Adrenal gland (tissue), 9 donors: ENCODE measurements at regions not wholly inside any gene's neighbourhood (a gene's known extent, or its start where the extent isn't known, plus 50 kb on each side); places are given as distances from the start of the nearest gene placed in this dataset.

Source experiments
- DNase-seq, 7 donors: peaks; one replicate each; pipeline ENCODE4 v3.0.0-alpha.2; 2019 to 2020
- H3K27ac ChIP-seq, 5 donors: fragments of 200-600 bp; sonication (generic) in 4 of 5; 1 replicate in 3 of 5; 2 replicates in 2 of 5; pipeline versions ENCODE4 v1.5.1 to v1.8.0; 2016 to 2020; ENCODE audit warnings: mild to moderate bottlenecking in 1 of 5
- H3K27me3 ChIP-seq: fragments of 200-600 bp; 2 replicates; pipeline ENCODE4 v1.8.0; 2021
- H3K36me3 ChIP-seq, 2 donors: fragments of 200-600 bp; replicated peaks in 1 of 2; 1 replicate in 1 of 2; 2 replicates in 1 of 2; pipeline versions ENCODE4 v1.5.1 to v1.8.0; 2018 to 2022
- H3K4me1 ChIP-seq, 2 donors: fragments of 200-600 bp; replicated peaks in 1 of 2; 1 replicate in 1 of 2; 2 replicates in 1 of 2; pipeline versions ENCODE4 v1.5.1 to v1.8.0; 2018 to 2021
- H3K4me3 ChIP-seq, 4 donors: fragments of 200-600 bp; sonication (generic) in 3 of 4; one replicate each; pipeline ENCODE4 v1.5.1; 2016 to 2018
- H3K9me3 ChIP-seq, 3 donors: fragments of 200-600 bp; sonication (generic) in 1 of 3; replicated peaks in 1 of 3; 1 replicate in 2 of 3; 2 replicates in 1 of 3; pipeline versions ENCODE4 v1.5.1 to v1.8.0; 2016 to 2021
- CTCF ChIP-seq, 6 experiments: fragments of 450-650 bp in 4 of 6; fragments of 200-600 bp in 2 of 6; sonication (generic) in 1 of 6; IDR thresholded peaks; 1 replicate in 5 of 6; 2 replicates in 1 of 6; pipeline versions ENCODE4 v1.5.1 to v1.8.0; 2016 to 2021; ENCODE audit warnings: antibody characterized with exemption in 6 of 6, mild to moderate bottlenecking in 2 of 6, moderate library complexity in 1 of 6
- POLR2A ChIP-seq, 2 donors: fragments of 450-650 bp; IDR thresholded peaks; one replicate each; pipeline ENCODE4 v1.6.1; 2017; ENCODE audit warnings: antibody characterized with exemption in 2 of 2, mild to moderate bottlenecking in 2 of 2, moderate library complexity in 1 of 2
- WGBS, 4 donors: extraction: QIAGEN DNeasy Blood & Tissue Kit in 2 of 4; methylation state at CpG; one replicate each; pipeline versions ENCODE4 v1.1.5 to v1.1.7; 2013 to 2017; 5-methylcytosine and 5-hydroxymethylcytosine counted together
- intact Hi-C, 2 donors: fragments of 100-400 bp; cut with DNase I; formaldehyde crosslinking; loops; one replicate each; pipeline versions ENCODE4 v1.14.1 to v1.15.0; 2022 to 2023
- donor health status: healthy with polysubstance abuse.
- donor health status: Bipolar disorder and iron deficiency.
- donor health status: DM: yes; HTN: yes; CAD: no.
- donor health status: DM: no; HTN: no; CAD: no.
- donor health status: DM: no; HTN: no; CAD: no.

GRCh38 chr16:72410492-72410891, 238.5 kb upstream of the PMFBP1 start:
- intact Hi-C loops, result no loop called here
- no peak for TF ChIP-seq POLR2A (IDR thresholded peaks at IDR 0.05)
- no peak for TF ChIP-seq CTCF (IDR thresholded peaks at IDR 0.05)
- 73 to 85% (median 79%) methylated on average over 2 of the region's 2 CpGs for WGBS, 4 donors

GRCh38 chr16:72409423-72409822, 237.5 kb upstream of the PMFBP1 start:
- TF ChIP-seq POLR2A (IDR thresholded peaks at IDR 0.05), result no peak
- TF ChIP-seq CTCF (IDR thresholded peaks at IDR 0.05), result no peak
- no peaks in the 10 kb centered on the region for H3K36me3 ChIP-seq
- no peak for DNase-seq
- H3K4me1 ChIP-seq, result no peaks in the 10 kb centered on the region
- H3K27me3 ChIP-seq, result no peaks in the 10 kb centered on the region
- no peak overlapping the region for H3K4me3 ChIP-seq
- H3K27ac ChIP-seq, result no peak overlapping the region
- intact Hi-C loops, result no loop called here
- WGBS, 4 donors, result 40 to 56% (median 51%) methylated on average over 3 of the region's 3 CpGs
- H3K9me3 ChIP-seq, result no peaks in the 10 kb centered on the region

More at GRCh38 chr16:72410492-72410891, 238.5 kb upstream of the PMFBP1 start:
- no peaks in the 10 kb centered on the region for H3K4me1 ChIP-seq
- H3K27ac ChIP-seq, result no peak overlapping the region
- DNase-seq, result no peak
- H3K9me3 ChIP-seq, result no peaks in the 10 kb centered on the region
- no peaks in the 10 kb centered on the region for H3K27me3 ChIP-seq
- no peaks in the 10 kb centered on the region for H3K36me3 ChIP-seq
- no peak overlapping the region for H3K4me3 ChIP-seq

- DNase-seq, result no peak
- Histone ChIP-seq H3K4me3 (no peak overlapping the region), H3K4me1 (no peaks in the 10 kb centered on the region), H3K27me3 (no peaks in the 10 kb centered on the region), H3K27ac (no peak overlapping the region), H3K9me3 (no peaks in the 10 kb centered on the region), H3K36me3 (no peaks in the 10 kb centered on the region)
- TF ChIP-seq POLR2A (IDR thresholded peaks at IDR 0.05) (no peak), CTCF (IDR thresholded peaks at IDR 0.05) (no peak)
- WGBS, 4 donors, result 90 to 95% (median 93%) methylated on average over 1 of the region's 1 CpG
- intact Hi-C loops, result no loop called here
Measured at GRCh38 chr16:72406390-72406789, 234.4 kb upstream of the PMFBP1 start.

- Histone ChIP-seq H3K4me1 (no peaks in the 10 kb centered on the region), H3K36me3 (no peaks in the 10 kb centered on the region), H3K9me3 (no peaks in the 10 kb centered on the region), H3K27ac (no peak overlapping the region), H3K4me3 (no peak overlapping the region), H3K27me3 (no peaks in the 10 kb centered on the region)
- intact Hi-C loops, result no loop called here
- no peak for TF ChIP-seq CTCF (IDR thresholded peaks at IDR 0.05)
- no peak for TF ChIP-seq POLR2A (IDR thresholded peaks at IDR 0.05)
- DNase-seq, result no peak
Measured at GRCh38 chr16:72404299-72404698, 232.3 kb upstream of the PMFBP1 start.

- Histone ChIP-seq H3K9me3 (no peaks in the 10 kb centered on the region), H3K36me3 (no peaks in the 10 kb centered on the region), H3K27ac (no peak overlapping the region), H3K4me1 (no peaks in the 10 kb centered on the region), H3K4me3 (no peak overlapping the region), H3K27me3 (no peaks in the 10 kb centered on the region)
- no peak for DNase-seq
- intact Hi-C loops, result no loop called here
- TF ChIP-seq CTCF (IDR thresholded peaks at IDR 0.05) (no peak), POLR2A (IDR thresholded peaks at IDR 0.05) (no peak)
Measured at GRCh38 chr16:72401084-72401361, 229.1 kb upstream of the PMFBP1 start.
